ENCODE measurements at regions not wholly inside any gene's neighbourhood (a gene's known extent, or its start where the extent isn't known, plus 50 kb on each side); places are given as distances from the start of the nearest gene placed in this dataset.

DNA sequence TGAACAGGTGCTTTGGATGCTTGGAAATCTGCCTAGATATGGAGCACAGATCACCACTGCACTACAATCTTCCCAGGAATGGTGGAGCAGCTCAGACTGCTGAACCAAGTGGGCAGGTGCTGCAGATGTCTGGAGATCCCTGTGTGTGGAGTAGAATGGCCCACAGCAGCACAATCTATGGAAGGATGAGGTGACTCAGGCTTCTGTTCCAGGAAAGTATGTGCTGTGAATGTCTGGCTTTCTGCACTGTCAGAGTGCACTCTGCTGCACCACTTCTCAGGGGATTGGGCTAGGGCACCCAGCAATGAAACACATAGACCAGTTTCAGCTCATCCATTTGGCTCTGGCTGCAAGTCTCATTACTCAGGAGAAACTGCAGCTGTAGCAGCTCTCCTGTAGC lies 865.4 kb upstream of the NXPH2 start:
- no peak overlapping the region for H3K4me3 ChIP-seq
- intact Hi-C loops (cut with DNase I), result no loop called here

GRCh38 chr2:139643139-139643538 lies 862.9 kb upstream of the NXPH2 start:
- TF ChIP-seq POLR2A (IDR thresholded peaks at IDR 0.05; ENCODE audit: low read depth), result no peak
- TF ChIP-seq CTCF (IDR thresholded peaks at IDR 0.05), result no peak
- TF ChIP-seq EP300 (IDR thresholded peaks at IDR 0.05), result no peak
- Histone ChIP-seq H3K4me1 (no peaks in the 10 kb centered on the region), H3K4me3 (no peak overlapping the region), H3K27me3 (no peaks in the 10 kb centered on the region), H3K9me3 (peaks cover 0 to 24% (median 13%) of the 10 kb centered on the region in 4 donors), H3K27ac (replicated peaks in 1 of 4) (no peak overlapping the region), H3K36me3 (no peaks in the 10 kb centered on the region)
- intact Hi-C loops (cut with DNase I), result no loop called here
- DNase-seq (ENCODE audit: extremely low spot score), result no peak

More for the DNA sequence above, 865.4 kb upstream of the NXPH2 start:
- no peaks in the 10 kb centered on the region for H3K27me3 ChIP-seq
- no peak for DNase-seq (ENCODE audit: extremely low spot score)
- H3K36me3 ChIP-seq, result no peaks in the 10 kb centered on the region
- H3K4me1 ChIP-seq, result no peaks in the 10 kb centered on the region
- TF ChIP-seq POLR2AphosphoS5 (IDR thresholded peaks at IDR 0.05) (no peak), EP300 (IDR thresholded peaks at IDR 0.05) (no peak), CTCF (IDR thresholded peaks at IDR 0.05) (no peak), POLR2A (IDR thresholded peaks at IDR 0.05; ENCODE audit: low read depth) (no peak)
- no peak overlapping the region for H3K27ac ChIP-seq (replicated peaks in 1 of 4)
- peaks cover 0 to 24% (median 17%) of the 10 kb centered on the region in 4 donors for H3K9me3 ChIP-seq

DNA sequence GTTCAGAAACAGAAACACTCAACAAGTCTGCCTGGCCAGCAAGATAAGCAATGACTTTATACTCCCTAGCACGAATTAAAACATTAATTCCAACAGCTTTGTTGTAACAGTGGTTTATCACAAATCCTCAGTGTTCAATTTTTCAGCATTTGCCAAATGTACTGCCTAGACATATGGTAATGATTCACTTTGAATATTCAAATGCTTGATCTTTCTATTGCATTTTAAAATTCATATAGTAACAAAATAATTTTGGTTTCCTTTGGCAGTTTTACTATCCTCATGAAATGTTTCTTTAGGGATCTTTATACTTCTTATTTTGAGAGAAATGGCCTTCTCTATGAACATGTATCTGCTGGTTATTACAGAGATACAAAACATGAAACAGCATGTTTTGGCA lies 851.8 kb upstream of the NXPH2 start:
- no peaks in the 10 kb centered on the region for H3K9me3 ChIP-seq
- no peak for DNase-seq (ENCODE audit: extremely low spot score)
- H3K27me3 ChIP-seq, result no peaks in the 10 kb centered on the region
- H3K36me3 ChIP-seq, result no peaks in the 10 kb centered on the region
- H3K4me1 ChIP-seq, result no peaks in the 10 kb centered on the region
- no peak overlapping the region for H3K4me3 ChIP-seq
- intact Hi-C loops (cut with DNase I), result no loop called here
- 44% methylated on average over 1 of the region's 1 CpG for WGBS
- H3K27ac ChIP-seq (replicated peaks in 1 of 4), result no peak overlapping the region
- TF ChIP-seq EP300 (IDR thresholded peaks at IDR 0.05) (no peak), POLR2A (IDR thresholded peaks at IDR 0.05; ENCODE audit: low read depth) (no peak), POLR2AphosphoS5 (IDR thresholded peaks at IDR 0.05) (no peak), CTCF (IDR thresholded peaks at IDR 0.05) (no peak)

GRCh38 chr2:139628931-139629330 lies 848.7 kb upstream of the NXPH2 start:
- no peak for DNase-seq (ENCODE audit: extremely low spot score)
- Histone ChIP-seq H3K9me3 (no peaks in the 10 kb centered on the region), H3K27me3 (no peaks in the 10 kb centered on the region), H3K27ac (replicated peaks in 1 of 4) (no peak overlapping the region), H3K4me3 (no peak overlapping the region), H3K4me1 (no peaks in the 10 kb centered on the region), H3K36me3 (no peaks in the 10 kb centered on the region)
- no peak for TF ChIP-seq CTCF (IDR thresholded peaks at IDR 0.05)
- no peak for TF ChIP-seq EP300 (IDR thresholded peaks at IDR 0.05)
- TF ChIP-seq POLR2AphosphoS5 (IDR thresholded peaks at IDR 0.05), result no peak
- no peak for TF ChIP-seq POLR2A (IDR thresholded peaks at IDR 0.05; ENCODE audit: low read depth)
- intact Hi-C loops (cut with DNase I), result no loop called here
- WGBS, result 59% methylated on average over 2 of the region's 2 CpGs

DNA sequence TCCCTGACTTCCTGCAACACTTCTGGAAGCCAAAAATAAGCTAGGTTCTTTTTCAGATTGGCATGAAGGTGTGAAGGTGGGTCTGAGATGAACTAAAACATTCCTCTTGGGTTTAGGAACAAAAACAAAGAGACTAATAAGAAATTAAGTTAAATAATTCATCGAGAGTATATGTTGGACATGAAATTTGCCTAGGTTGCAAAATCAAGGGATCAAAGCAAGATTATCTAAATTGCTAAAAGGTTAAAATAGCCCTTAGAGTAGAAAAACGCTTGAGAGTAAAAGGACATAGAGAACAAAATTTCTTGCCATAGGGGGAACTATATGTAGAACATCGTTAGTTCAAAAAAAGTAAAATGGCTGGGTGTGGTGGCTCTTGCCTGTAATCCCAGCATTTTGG lies 845.9 kb upstream of the NXPH2 start:
- intact Hi-C loops (cut with DNase I), result no loop called here
- 94% methylated on average over 3 of the region's 3 CpGs for WGBS
- Histone ChIP-seq H3K4me3 (no peak overlapping the region), H3K4me1 (no peaks in the 10 kb centered on the region), H3K27me3 (no peaks in the 10 kb centered on the region), H3K9me3 (no peaks in the 10 kb centered on the region), H3K27ac (replicated peaks in 1 of 4) (no peak overlapping the region), H3K36me3 (no peaks in the 10 kb centered on the region)
- TF ChIP-seq POLR2AphosphoS5 (IDR thresholded peaks at IDR 0.05) (no peak), CTCF (IDR thresholded peaks at IDR 0.05) (no peak), EP300 (IDR thresholded peaks at IDR 0.05) (no peak), POLR2A (IDR thresholded peaks at IDR 0.05; ENCODE audit: low read depth) (no peak)
- no peak for DNase-seq (ENCODE audit: extremely low spot score)

Data from esophagus muscularis mucosa (tissue), 4 donors.